Mucosa of descending colon (tissue), 3 donors: ENCODE measurements at regions not wholly inside any gene's neighbourhood (a gene's known extent, or its start where the extent isn't known, plus 50 kb on each side); places are given as distances from the start of the nearest gene placed in this dataset.

Experiments
- ATAC-seq: fragments of 200-7000 bp; cut with Tn5 transposase; one replicate; pipeline ENCODE4 v1.9.1; 2020; ENCODE audit warnings: mild to moderate bottlenecking, moderate library complexity
- DNase-seq, 3 donors: peaks; one replicate each; pipeline ENCODE4 v3.0.0-alpha.2; 2020
- H3K36me3 ChIP-seq: fragments of 200-600 bp; one replicate; pipeline ENCODE4 v1.8.0; 2021; ENCODE audit warnings: low read depth, mild to moderate bottlenecking
- H3K4me1 ChIP-seq: fragments of 200-600 bp; one replicate; pipeline ENCODE4 v1.8.0; 2021; ENCODE audit warnings: low read depth, mild to moderate bottlenecking
- H3K4me3 ChIP-seq: fragments of 200-600 bp; one replicate; pipeline ENCODE4 v1.8.0; 2021; ENCODE audit warnings: mild to moderate bottlenecking
- H3K9me3 ChIP-seq: fragments of 200-600 bp; one replicate; pipeline ENCODE4 v1.8.0; 2021; ENCODE audit warnings: mild to moderate bottlenecking
- CTCF ChIP-seq: fragments of 200-600 bp; IDR thresholded peaks from one replicate; pipeline ENCODE4 v1.8.0; 2022; ENCODE audit warnings: antibody characterized with exemption, mild to moderate bottlenecking
- intact Hi-C, 2 donors: fragments of 100-400 bp; cut with DNase I in 1 of 2; cut with micrococcal nuclease in 1 of 2; formaldehyde crosslinking; loops; one replicate each; pipeline versions ENCODE4 v1.11.0 to v1.11.1; 2022; cut with DNase I, micrococcal nuclease
- donor health status: DM: no; HTN: no; CAD: no; lungs with moderate emphysema.
- donor health status: DM: no; HTN: no; CAD: no.
- donor health status: DM: no; HTN: yes; CAD: no.

- DNase-seq: no peak
- Histone ChIP-seq H3K4me3 (no peak overlapping the region), H3K9me3 (no peaks in the 10 kb centered on the region), H3K36me3 (no peaks in the 10 kb centered on the region), H3K4me1 (peaks cover 13% of the 10 kb centered on the region)
- ATAC-seq: no peak
- TF ChIP-seq CTCF: no peak
- intact Hi-C loops: no loop called here
These were observed 145.9 kb downstream of the PCSK1 start for GRCh38 chr5:96287136-96287535.

- TF ChIP-seq CTCF: no peak
- DNase-seq (no peak), ATAC-seq (no peak)
- H3K36me3 ChIP-seq: no peaks in the 10 kb centered on the region
- H3K9me3 ChIP-seq: no peaks in the 10 kb centered on the region
- no peak overlapping the region for H3K4me3 ChIP-seq
- intact Hi-C loops: no loop called here
- peaks cover 13% of the 10 kb centered on the region for H3K4me1 ChIP-seq
These were observed 147.2 kb downstream of the PCSK1 start for GRCh38 chr5:96285823-96286222.

GRCh38 chr5:96284727-96285389, 148.2 kb downstream of the PCSK1 start:
- no peaks in the 10 kb centered on the region for H3K36me3 ChIP-seq

GRCh38 chr5:96283589-96283988, 149.5 kb downstream of the PCSK1 start:
- Histone ChIP-seq H3K4me1 (peaks cover 13% of the 10 kb centered on the region), H3K36me3 (no peaks in the 10 kb centered on the region), H3K9me3 (no peaks in the 10 kb centered on the region), H3K4me3 (no peak overlapping the region)
- peak; percentile 21 for ATAC-seq
- intact Hi-C loops: no loop called here
- TF ChIP-seq CTCF: no peak
- DNase-seq: no peak

More at GRCh38 chr5:96284727-96285389, 148.2 kb downstream of the PCSK1 start:
- no peak for TF ChIP-seq CTCF
- Histone ChIP-seq H3K4me3 (no peak overlapping the region), H3K4me1 (peaks cover 13% of the 10 kb centered on the region), H3K9me3 (no peaks in the 10 kb centered on the region)
- DNase-seq: peak in 1 of 3 donors; percentile 19
- intact Hi-C loops: no loop called here
- peak; percentile 99 for ATAC-seq

- ATAC-seq (no peak), DNase-seq (no peak)
- Histone ChIP-seq H3K36me3 (no peaks in the 10 kb centered on the region), H3K4me1 (peaks cover 13% of the 10 kb centered on the region), H3K9me3 (no peaks in the 10 kb centered on the region), H3K4me3 (no peak overlapping the region)
- TF ChIP-seq CTCF: no peak
- intact Hi-C loops: no loop called here
These were observed 151.0 kb downstream of the PCSK1 start for GRCh38 chr5:96282020-96282419.
